ENCODE measurements at regions not wholly inside any gene's neighbourhood (a gene's known extent, or its start where the extent isn't known, plus 50 kb on each side); places are given as distances from the start of the nearest gene placed in this dataset.
A peak's percentile ranks its signal among the peaks of the same experiment; 100 is the strongest.

DNA sequence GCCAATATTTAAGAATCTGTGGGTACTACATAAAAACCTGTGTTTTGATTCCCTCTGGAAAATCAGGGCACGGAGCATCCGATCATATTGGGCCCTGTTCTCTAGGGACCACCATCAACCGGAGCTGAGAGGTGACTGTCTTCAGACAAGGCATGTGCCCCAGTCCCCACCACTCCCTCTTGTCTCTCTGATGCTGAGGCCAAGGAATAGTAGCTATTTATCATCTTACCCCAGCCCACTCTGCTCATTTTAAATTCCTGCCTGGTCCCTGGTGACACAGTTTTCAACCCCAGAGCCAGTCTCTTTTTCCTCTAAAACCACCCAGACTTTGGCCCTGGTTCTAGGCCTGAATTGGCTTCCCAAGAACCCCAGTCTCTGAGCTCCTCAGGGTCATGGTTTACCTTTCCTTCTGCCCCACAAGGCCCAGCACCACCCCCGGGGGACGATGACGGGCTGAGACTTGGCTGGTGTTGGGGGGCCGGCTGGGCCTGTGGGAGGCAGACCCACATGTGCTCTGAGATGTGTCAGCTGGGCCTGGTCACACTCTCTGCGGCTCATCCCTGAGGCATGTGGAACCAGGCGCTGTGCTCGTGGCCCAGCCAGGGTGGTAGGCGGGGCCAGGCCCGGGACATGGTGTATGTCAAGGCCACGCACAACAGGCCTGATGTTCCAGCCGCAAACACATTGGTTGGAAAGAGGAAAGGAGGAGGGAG is 114.4 kb downstream of the CEBPB start:
- Histone ChIP-seq H3K14ac (ENCODE audit: low read length in 2 of 2) (peak overlapping the region in 1 of 2 experiments; percentile 68), H3K4me1 (ENCODE audit: control insufficient read depth, insufficient read depth, low read depth, low read length) (peaks cover 39% of the 10 kb centered on the region), H2AFZ (ENCODE audit: low read depth, low read length) (no peak overlapping the region), H3K27ac (ENCODE audit: low read length, poor library complexity, severe bottlenecking) (no peak overlapping the region), H3K27me3 (ENCODE audit: control insufficient read depth in 1 of 2, insufficient read depth in 1 of 2, low read length in 2 of 2) (no peaks in the 10 kb centered on the region), H3K18ac (ENCODE audit: low read depth in 1 of 2, low read length in 2 of 2) (peak overlapping the region; percentile 29 to 98), H3K4me2 (ENCODE audit: low read length, poor library complexity, severe bottlenecking) (no peak overlapping the region), H2BK5ac (ENCODE audit: low read depth, low read length, poor library complexity, severe bottlenecking) (no peak overlapping the region), H3K4me3 (ENCODE audit: insufficient read depth in 1 of 2, low read depth in 1 of 2, low read length in 2 of 2) (peak overlapping the region in 1 of 2 experiments; percentile 19), H2BK15ac (ENCODE audit: low read depth, poor library complexity, severe bottlenecking) (peak overlapping the region; percentile 83), H3K36me3 (ENCODE audit: control insufficient read depth in 1 of 2, insufficient read depth in 2 of 2, low read depth in 1 of 2, low read length in 2 of 2) (no peaks in the 10 kb centered on the region), H2BK120ac (ENCODE audit: low read depth, low read length) (peak overlapping the region; percentile 93), H3K4ac (ENCODE audit: low read depth in 1 of 2, low read length in 2 of 2) (peak overlapping the region; percentile 92 to 94), H4K91ac (ENCODE audit: low read length) (peak overlapping the region; percentile 81), H3K23ac (ENCODE audit: low read length in 2 of 2) (no peak overlapping the region), H3K9ac (ENCODE audit: low read length) (peak overlapping the region; percentile 90), H3K79me1 (replicated peaks; ENCODE audit: low read length, poor library complexity, severe bottlenecking) (no peaks in the 10 kb centered on the region), H3K9me3 (ENCODE audit: control insufficient read depth, low read length) (no peaks in the 10 kb centered on the region), H2AK5ac (ENCODE audit: low read length, severe bottlenecking) (peak overlapping the region; percentile 41), H4K8ac (ENCODE audit: low read length) (peak overlapping the region; percentile 66), H2BK12ac (ENCODE audit: low read length in 2 of 2) (peak overlapping the region; percentile 81 to 98)
- 36% methylated on average over 14 of the region's 14 CpGs for WGBS
- DNase-seq, result peak; percentile 98

GRCh38 chr20:50305636-50306477 is 115.2 kb downstream of the CEBPB start:
- no peak overlapping the region for H3K27ac ChIP-seq (ENCODE audit: low read length, poor library complexity, severe bottlenecking)
- no peak overlapping the region for H2AFZ ChIP-seq (ENCODE audit: low read depth, low read length)
- H4K91ac ChIP-seq (ENCODE audit: low read length), result peak overlapping the region; percentile 79
- peak overlapping the region in 1 of 2 experiments; percentile 76 for H3K14ac ChIP-seq (ENCODE audit: low read length in 2 of 2)
- H2BK12ac ChIP-seq (ENCODE audit: low read length in 2 of 2), result peak overlapping the region; percentile 81 to 98
- no peaks in the 10 kb centered on the region for H3K36me3 ChIP-seq (ENCODE audit: control insufficient read depth in 1 of 2, insufficient read depth in 2 of 2, low read depth in 1 of 2, low read length in 2 of 2)
- H2AK5ac ChIP-seq (ENCODE audit: low read length, severe bottlenecking), result peak overlapping the region; percentile 41
- H4K8ac ChIP-seq (ENCODE audit: low read length), result peak overlapping the region; percentile 66
- H3K79me1 ChIP-seq (replicated peaks; ENCODE audit: low read length, poor library complexity, severe bottlenecking), result no peaks in the 10 kb centered on the region
- DNase-seq, result peak; percentile 66
- no peak overlapping the region for H2BK5ac ChIP-seq (ENCODE audit: low read depth, low read length, poor library complexity, severe bottlenecking)
- peak overlapping the region; percentile 29 to 98 for H3K18ac ChIP-seq (ENCODE audit: low read depth in 1 of 2, low read length in 2 of 2)
- H3K4me1 ChIP-seq (ENCODE audit: control insufficient read depth, insufficient read depth, low read depth, low read length), result peaks cover 42% of the 10 kb centered on the region
- peak overlapping the region; percentile 82 for H2BK120ac ChIP-seq (ENCODE audit: low read depth, low read length)
- H3K9ac ChIP-seq (ENCODE audit: low read length), result peak overlapping the region; percentile 90
- no peaks in the 10 kb centered on the region for H3K27me3 ChIP-seq (ENCODE audit: control insufficient read depth in 1 of 2, insufficient read depth in 1 of 2, low read length in 2 of 2)
- H3K4ac ChIP-seq (ENCODE audit: low read depth in 1 of 2, low read length in 2 of 2), result peak overlapping the region; percentile 92 to 94
- peak overlapping the region; percentile 83 for H2BK15ac ChIP-seq (ENCODE audit: low read depth, poor library complexity, severe bottlenecking)
- no peaks in the 10 kb centered on the region for H3K9me3 ChIP-seq (ENCODE audit: control insufficient read depth, low read length)
- WGBS, result 58% methylated on average over 19 of the region's 19 CpGs
- no peak overlapping the region for H3K23ac ChIP-seq (ENCODE audit: low read length in 2 of 2)
- peak overlapping the region in 1 of 2 experiments; percentile 48 for H3K4me3 ChIP-seq (ENCODE audit: insufficient read depth in 1 of 2, low read depth in 1 of 2, low read length in 2 of 2)
- H3K4me2 ChIP-seq (ENCODE audit: low read length, poor library complexity, severe bottlenecking), result no peak overlapping the region

GRCh38 chr20:50306478-50307423 is 116.1 kb downstream of the CEBPB start:
- Histone ChIP-seq H4K8ac (ENCODE audit: low read length) (peak overlapping the region; percentile 21), H3K14ac (ENCODE audit: low read length in 2 of 2) (peak overlapping the region in 1 of 2 experiments; percentile 76), H2BK15ac (ENCODE audit: low read depth, poor library complexity, severe bottlenecking) (peak overlapping the region; percentile 17)

More at GRCh38 chr20:50306478-50307423, 116.1 kb downstream of the CEBPB start:
- Histone ChIP-seq H3K4me3 (ENCODE audit: insufficient read depth in 1 of 2, low read depth in 1 of 2, low read length in 2 of 2) (no peak overlapping the region), H3K36me3 (ENCODE audit: control insufficient read depth in 1 of 2, insufficient read depth in 2 of 2, low read depth in 1 of 2, low read length in 2 of 2) (no peaks in the 10 kb centered on the region), H2AFZ (ENCODE audit: low read depth, low read length) (no peak overlapping the region), H3K27ac (ENCODE audit: low read length, poor library complexity, severe bottlenecking) (no peak overlapping the region), H3K79me1 (replicated peaks; ENCODE audit: low read length, poor library complexity, severe bottlenecking) (no peaks in the 10 kb centered on the region), H3K9me3 (ENCODE audit: control insufficient read depth, low read length) (no peaks in the 10 kb centered on the region), H2BK12ac (ENCODE audit: low read length in 2 of 2) (peak overlapping the region; percentile 81 to 98), H3K23ac (ENCODE audit: low read length in 2 of 2) (peak overlapping the region in 1 of 2 experiments; percentile 6), H3K9ac (ENCODE audit: low read length) (peak overlapping the region; percentile 90), H3K18ac (ENCODE audit: low read depth in 1 of 2, low read length in 2 of 2) (peak overlapping the region; percentile 29 to 98), H4K91ac (ENCODE audit: low read length) (peak overlapping the region; percentile 79), H3K4me2 (ENCODE audit: low read length, poor library complexity, severe bottlenecking) (no peak overlapping the region), H2BK5ac (ENCODE audit: low read depth, low read length, poor library complexity, severe bottlenecking) (no peak overlapping the region), H2BK120ac (ENCODE audit: low read depth, low read length) (peak overlapping the region; percentile 82), H2AK5ac (ENCODE audit: low read length, severe bottlenecking) (no peak overlapping the region), H3K27me3 (ENCODE audit: control insufficient read depth in 1 of 2, insufficient read depth in 1 of 2, low read length in 2 of 2) (no peaks in the 10 kb centered on the region), H3K4me1 (ENCODE audit: control insufficient read depth, insufficient read depth, low read depth, low read length) (peaks cover 46% of the 10 kb centered on the region), H3K4ac (ENCODE audit: low read depth in 1 of 2, low read length in 2 of 2) (peak overlapping the region; percentile 83 to 92)
- 89% methylated on average over 13 of the region's 13 CpGs for WGBS
- DNase-seq, result no peak

Measured in mesenchymal stem cell (in vitro differentiated cells and primary cell).